AG10803 (cell line): ENCODE measurements at regions not wholly inside any gene's neighbourhood (a gene's known extent, or its start where the extent isn't known, plus 50 kb on each side); places are given as distances from the start of the nearest gene placed in this dataset.

Source experiments
- DNase-seq: peaks from one replicate; pipeline ENCODE4 v3.0.0; 2010; ENCODE audit warnings: low read depth
- H3K4me3 ChIP-seq: 2 replicates; pipeline ENCODE4 v1.5.1; 2011; ENCODE audit warnings: mild to moderate bottlenecking, low read length, control low read depth
- TF ChIP-seq, protein P1 (sequence below): conservative IDR thresholded peaks from 2 replicates; pipeline ENCODE4 v1.5.1; 2011; ENCODE audit warnings: mild to moderate bottlenecking, low read length, control low read depth, inconsistent platforms

DNA sequence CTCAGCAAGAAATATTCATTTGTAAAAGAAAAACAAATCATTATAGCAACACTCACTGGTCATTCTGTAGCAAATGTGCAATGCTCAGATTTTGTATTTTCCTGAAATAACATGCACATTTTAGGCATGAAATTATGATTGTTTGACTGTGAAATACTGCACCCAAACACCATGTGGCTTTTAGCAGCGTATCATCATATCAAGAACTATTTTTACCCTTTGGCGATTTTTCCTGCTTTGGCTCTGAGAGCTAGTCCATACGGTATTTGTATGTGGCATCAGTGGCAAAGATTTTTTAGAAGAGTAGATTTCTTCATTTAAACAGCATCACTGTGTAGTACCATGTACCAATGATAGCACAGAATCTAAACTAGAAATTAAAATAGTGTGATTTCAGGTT, 493.1 kb downstream of the NR4A2 start:
- no peak overlapping the region for H3K4me3 ChIP-seq
- no peak for DNase-seq
- TF ChIP-seq, protein P1, sequence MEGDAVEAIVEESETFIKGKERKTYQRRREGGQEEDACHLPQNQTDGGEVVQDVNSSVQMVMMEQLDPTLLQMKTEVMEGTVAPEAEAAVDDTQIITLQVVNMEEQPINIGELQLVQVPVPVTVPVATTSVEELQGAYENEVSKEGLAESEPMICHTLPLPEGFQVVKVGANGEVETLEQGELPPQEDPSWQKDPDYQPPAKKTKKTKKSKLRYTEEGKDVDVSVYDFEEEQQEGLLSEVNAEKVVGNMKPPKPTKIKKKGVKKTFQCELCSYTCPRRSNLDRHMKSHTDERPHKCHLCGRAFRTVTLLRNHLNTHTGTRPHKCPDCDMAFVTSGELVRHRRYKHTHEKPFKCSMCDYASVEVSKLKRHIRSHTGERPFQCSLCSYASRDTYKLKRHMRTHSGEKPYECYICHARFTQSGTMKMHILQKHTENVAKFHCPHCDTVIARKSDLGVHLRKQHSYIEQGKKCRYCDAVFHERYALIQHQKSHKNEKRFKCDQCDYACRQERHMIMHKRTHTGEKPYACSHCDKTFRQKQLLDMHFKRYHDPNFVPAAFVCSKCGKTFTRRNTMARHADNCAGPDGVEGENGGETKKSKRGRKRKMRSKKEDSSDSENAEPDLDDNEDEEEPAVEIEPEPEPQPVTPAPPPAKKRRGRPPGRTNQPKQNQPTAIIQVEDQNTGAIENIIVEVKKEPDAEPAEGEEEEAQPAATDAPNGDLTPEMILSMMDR: no peak

DNA sequence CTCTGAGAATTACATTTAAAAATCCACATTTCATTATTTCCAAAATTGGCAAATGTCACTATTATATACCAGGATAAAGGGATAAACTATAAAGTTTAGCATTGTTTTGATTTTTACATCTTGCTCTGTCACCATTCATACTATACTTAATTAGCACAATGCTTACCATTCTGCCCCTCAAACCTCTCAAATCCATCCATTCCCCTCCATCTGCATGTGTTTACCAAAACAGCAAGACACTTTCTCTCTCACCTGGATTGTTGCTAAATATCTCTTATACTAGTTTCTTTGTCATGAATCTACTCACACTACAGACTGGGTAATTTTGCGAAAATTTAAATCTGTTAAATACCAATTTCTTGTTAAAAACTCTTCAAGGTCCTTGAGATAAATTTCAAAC, 496.1 kb downstream of the NR4A2 start:
- TF ChIP-seq, protein P1: no peak
- no peak for DNase-seq
- H3K4me3 ChIP-seq: no peak overlapping the region

DNA sequence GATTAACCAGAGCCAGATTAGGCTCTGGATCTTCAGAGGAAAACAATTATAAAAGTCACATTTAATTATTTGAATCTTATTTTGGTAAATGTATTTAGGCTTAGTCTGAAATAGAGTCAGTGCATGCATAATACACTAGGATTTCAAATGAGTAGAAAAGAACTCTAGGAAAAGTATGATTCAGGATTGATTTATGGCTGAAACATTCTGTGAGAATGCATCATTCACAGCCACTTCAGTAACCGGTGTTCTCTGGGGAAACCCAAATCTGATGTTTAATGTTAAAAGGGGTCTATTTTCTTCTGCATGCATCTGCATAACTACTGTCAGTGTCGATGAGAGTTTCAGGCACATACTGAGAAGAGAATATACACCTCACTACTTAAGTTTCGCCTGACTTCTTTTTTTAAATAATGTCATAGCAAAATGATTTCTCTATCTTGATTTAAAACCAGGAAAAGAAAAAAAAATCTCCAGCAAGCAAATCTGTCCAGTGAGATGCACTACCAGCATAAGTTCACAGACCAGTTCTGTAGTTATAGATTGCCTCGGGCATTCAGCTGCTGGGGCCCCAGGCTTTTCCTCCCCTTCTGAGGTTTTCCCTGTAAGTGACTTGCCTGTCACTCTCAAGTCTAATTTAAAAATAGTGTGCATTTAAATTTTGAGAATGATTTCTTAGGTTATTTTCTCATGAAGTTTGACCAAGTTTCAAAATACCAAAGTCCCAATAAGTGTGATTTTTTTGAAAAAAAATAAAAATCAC, 501.5 kb downstream of the NR4A2 start:
- no peak for DNase-seq
- TF ChIP-seq, protein P1: no peak
- H3K4me3 ChIP-seq: no peak overlapping the region

DNA sequence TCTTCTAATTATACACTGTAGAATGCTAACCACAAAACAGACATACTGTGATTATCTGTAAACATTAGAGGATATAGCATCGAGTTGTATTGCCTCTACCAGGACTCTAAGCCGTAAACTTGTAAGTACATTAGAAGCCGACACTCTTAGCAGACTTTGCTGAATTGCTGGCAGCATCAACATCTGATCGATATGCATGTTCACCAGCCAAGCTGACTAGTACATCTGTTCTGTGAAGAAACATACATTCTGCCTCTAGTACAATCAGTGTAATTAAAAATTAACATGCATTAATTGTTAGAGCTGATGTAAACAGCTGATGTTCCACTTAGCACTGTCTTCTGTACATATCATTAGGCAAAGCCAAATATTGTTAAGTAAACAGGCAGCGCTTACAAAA, 502.2 kb downstream of the NR4A2 start:
- DNase-seq: no peak
- TF ChIP-seq, protein P1: no peak
- H3K4me3 ChIP-seq: no peak overlapping the region

DNA sequence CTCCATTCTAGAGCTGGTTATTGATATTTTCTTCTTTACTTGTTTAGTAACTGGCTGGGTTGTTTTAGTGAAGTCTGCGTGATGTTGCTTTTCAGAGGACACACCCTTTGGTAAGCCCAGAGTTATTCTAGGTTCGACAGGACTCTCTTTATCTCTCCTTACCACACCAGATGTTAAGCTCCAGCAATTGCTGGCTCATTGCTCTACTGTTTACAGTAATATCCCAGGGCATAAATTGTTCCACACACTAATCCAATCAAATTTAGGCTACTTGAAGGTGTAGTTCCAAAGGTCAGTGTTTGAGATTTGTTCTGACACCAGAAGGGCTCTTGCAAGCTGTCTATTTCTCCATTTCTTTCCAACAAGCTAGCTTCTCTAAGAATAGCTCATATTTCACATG, 506.6 kb downstream of the NR4A2 start:
- no peak for DNase-seq
- no peak overlapping the region for H3K4me3 ChIP-seq

DNA sequence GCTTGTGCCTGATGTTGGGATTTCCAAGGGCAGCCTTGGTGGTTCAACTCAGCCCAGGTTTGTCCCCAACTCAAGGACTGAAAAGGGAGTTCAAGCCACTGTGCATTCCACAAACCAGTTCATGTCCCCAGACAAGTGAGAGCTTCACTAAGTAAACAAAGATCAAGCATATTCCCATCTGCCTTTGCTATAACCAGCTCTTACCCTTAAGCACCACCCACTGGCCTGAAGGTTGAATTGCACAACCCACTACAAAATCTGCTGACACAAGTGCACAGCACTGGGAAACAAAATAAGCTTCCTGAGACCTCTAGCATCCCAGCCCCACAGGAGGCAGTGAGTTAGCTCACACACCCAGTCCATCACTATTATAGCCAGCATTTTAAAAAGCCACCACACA, 516.7 kb downstream of the NR4A2 start:
- H3K4me3 ChIP-seq: no peak overlapping the region
- no peak for DNase-seq
- TF ChIP-seq, protein P1: no peak

More for the DNA sequence above, 506.6 kb downstream of the NR4A2 start:
- TF ChIP-seq, protein P1: no peak

DNA sequence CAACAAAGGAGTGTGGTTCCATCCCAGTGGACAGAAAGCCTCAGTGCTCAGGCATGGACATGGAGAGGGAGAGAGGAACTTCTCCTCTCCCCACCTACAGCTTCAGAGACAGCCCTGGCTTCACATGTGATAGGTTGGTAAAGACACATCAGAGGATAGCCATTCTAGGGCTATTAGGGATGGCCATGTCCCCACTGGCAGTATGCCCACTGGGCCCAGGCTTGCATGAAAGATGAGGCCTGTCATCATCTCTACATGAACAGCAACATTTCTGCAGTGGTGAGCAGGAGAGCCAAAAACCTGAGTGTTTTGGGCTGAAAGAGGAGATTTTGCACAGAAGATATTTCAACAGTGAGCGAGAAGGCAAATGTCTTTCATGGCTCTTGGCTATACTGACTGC, 517.2 kb downstream of the NR4A2 start:
- DNase-seq: no peak
- TF ChIP-seq, protein P1: no peak
- H3K4me3 ChIP-seq: no peak overlapping the region
